22Rv1 (cell line): ENCODE measurements at regions not wholly inside any gene's neighbourhood (a gene's known extent, or its start where the extent isn't known, plus 50 kb on each side); places are given as distances from the start of the nearest gene placed in this dataset.

Experiments
- CTCF ChIP-seq: fragments of 450-650 bp; IDR thresholded peaks from 2 replicates; pipeline ENCODE4 v1.5.1; 2017; ENCODE audit warnings: mild to moderate bottlenecking
- ZFX ChIP-seq: fragments of 450-650 bp; IDR thresholded peaks from 2 replicates; pipeline ENCODE4 v1.6.1; 2017; ENCODE audit warnings: antibody characterized with exemption, borderline replicate concordance

GRCh38 chr7:81534996-81535395 lies 234.9 kb downstream of the HGF start:
- no peak for TF ChIP-seq CTCF
- no peak for TF ChIP-seq ZFX
